GM19351 (cell line): ENCODE measurements at regions not wholly inside any gene's neighbourhood (a gene's known extent, or its start where the extent isn't known, plus 50 kb on each side); places are given as distances from the start of the nearest gene placed in this dataset.
"Not testable (repeated sequence)": the region's sequence is repeated elsewhere in the genome, so short reads cannot be mapped to it uniquely, and the experiment has no call there.

Experiments used
- ATAC-seq: cut with Tn5 transposase; IDR thresholded peaks from one replicate; pipeline ENCODE4 v1.9.1; 2021; ENCODE audit warnings: mild to moderate bottlenecking, moderate library complexity; ENCODE audit not compliant: unreplicated experiment

GRCh38 chr2:56940054-56940453 lies 756.3 kb downstream of the CCDC85A start:
- no peak for ATAC-seq

- ATAC-seq = no peak
These were observed 769.1 kb downstream of the CCDC85A start for GRCh38 chr2:56952871-56953270.

- no peak for ATAC-seq
These were observed 776.8 kb downstream of the CCDC85A start for GRCh38 chr2:56960581-56960980.

- no peak for ATAC-seq
These were observed 778.9 kb downstream of the CCDC85A start for GRCh38 chr2:56962673-56963072.

GRCh38 chr2:56969513-56969912 lies 785.7 kb downstream of the CCDC85A start:
- ATAC-seq = no peak

- no peak for ATAC-seq
These were observed 787.7 kb downstream of the CCDC85A start for GRCh38 chr2:56971383-56971974.

GRCh38 chr2:56981554-56981953 lies 797.8 kb downstream of the CCDC85A start:
- no peak for ATAC-seq

GRCh38 chr2:56985609-56986008 lies 801.8 kb downstream of the CCDC85A start:
- ATAC-seq = peak; percentile 54

- ATAC-seq = no peak
These were observed 838.7 kb downstream of the CCDC85A start for GRCh38 chr2:57022496-57022895.

- ATAC-seq = no peak
These were observed 861.3 kb downstream of the CCDC85A start for GRCh38 chr2:57044931-57045635.

- no peak for ATAC-seq
These were observed 865.5 kb downstream of the CCDC85A start for GRCh38 chr2:57049273-57049672.

- ATAC-seq = no peak
These were observed 866.2 kb downstream of the CCDC85A start for GRCh38 chr2:57050007-57050406.

- ATAC-seq = not testable (repeated sequence)
These were observed 882.5 kb downstream of the CCDC85A start for GRCh38 chr2:57066301-57066700.

GRCh38 chr2:57075226-57075625 lies 891.4 kb downstream of the CCDC85A start:
- no peak for ATAC-seq

GRCh38 chr2:57080035-57080434 lies 896.2 kb downstream of the CCDC85A start:
- ATAC-seq = no peak

GRCh38 chr2:57084697-57085281 lies 901.0 kb downstream of the CCDC85A start:
- ATAC-seq = no peak

GRCh38 chr2:57093020-57093419 lies 909.2 kb downstream of the CCDC85A start:
- ATAC-seq = no peak

GRCh38 chr2:57097855-57098254 lies 914.1 kb downstream of the CCDC85A start:
- ATAC-seq = no peak

- no peak for ATAC-seq
These were observed 916.6 kb downstream of the CCDC85A start for GRCh38 chr2:57100436-57100835.

GRCh38 chr2:57105694-57106093 lies 921.9 kb downstream of the CCDC85A start:
- no peak for ATAC-seq

- no peak for ATAC-seq
These were observed 923.6 kb downstream of the CCDC85A start for GRCh38 chr2:57107353-57107752.

GRCh38 chr2:57111531-57111930 lies 927.7 kb downstream of the CCDC85A start:
- ATAC-seq = no peak
